ENCODE measurements at regions not wholly inside any gene's neighbourhood (a gene's known extent, or its start where the extent isn't known, plus 50 kb on each side); places are given as distances from the start of the nearest gene placed in this dataset.
"Not testable (repeated sequence)": the region's sequence is repeated elsewhere in the genome, so short reads cannot be mapped to it uniquely, and the experiment has no call there.

DNA sequence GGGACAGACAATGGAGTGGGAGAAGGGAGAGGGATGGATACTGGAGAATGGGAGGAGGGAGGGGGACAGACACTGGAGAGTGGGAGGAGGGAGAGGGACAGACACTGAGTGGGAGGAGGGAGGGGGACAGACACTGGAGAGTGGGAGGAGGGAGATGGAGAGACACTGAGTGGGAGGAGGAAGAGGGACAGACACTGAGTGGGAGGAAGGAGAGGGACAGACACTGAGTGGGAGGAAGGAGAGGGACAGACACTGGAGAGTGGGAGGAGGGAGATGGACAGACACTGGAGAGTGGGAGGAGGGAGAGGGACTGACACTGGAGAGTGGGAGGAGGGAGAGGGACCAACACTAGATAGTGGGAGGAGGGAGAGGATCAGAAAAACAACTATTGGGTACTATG lies 426.7 kb upstream of the PMFBP1 start:
- no peak for DNase-seq (ENCODE audit: low read depth in 2 of 3, low spot score in 2 of 3)

GRCh38 chr16:72597938-72598337 lies 426.0 kb upstream of the PMFBP1 start:
- DNase-seq (ENCODE audit: low read depth in 2 of 3, low spot score in 2 of 3), result no peak

DNA sequence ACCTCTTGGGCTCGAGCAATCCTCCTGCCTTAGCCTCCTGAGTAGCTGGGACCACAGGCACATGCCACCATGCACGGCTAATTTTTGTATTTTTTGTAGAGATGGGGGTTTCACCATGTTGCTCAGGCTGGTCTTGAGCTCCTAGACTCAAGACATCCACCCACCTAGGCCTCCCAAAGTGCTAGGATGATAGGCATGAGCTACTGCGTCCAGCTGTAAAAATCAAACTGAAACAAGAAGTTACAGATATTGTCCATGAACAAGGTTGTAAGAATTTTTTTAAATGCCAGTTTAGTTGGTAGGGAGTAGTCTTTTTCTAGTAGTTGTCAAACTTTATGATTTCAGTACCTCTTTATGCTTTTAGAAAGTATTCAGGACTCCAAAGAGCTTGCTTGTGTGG lies 424.4 kb upstream of the PMFBP1 start:
- no peak for DNase-seq (ENCODE audit: low read depth in 2 of 3, low spot score in 2 of 3)

- no peak for DNase-seq (ENCODE audit: low read depth in 2 of 3, low spot score in 2 of 3)
Measured at GRCh38 chr16:72590151-72590937, 418.4 kb upstream of the PMFBP1 start.

- DNase-seq (ENCODE audit: low read depth in 2 of 3, low spot score in 2 of 3), result no peak
Measured at GRCh38 chr16:72588551-72588950, 416.6 kb upstream of the PMFBP1 start.

DNA sequence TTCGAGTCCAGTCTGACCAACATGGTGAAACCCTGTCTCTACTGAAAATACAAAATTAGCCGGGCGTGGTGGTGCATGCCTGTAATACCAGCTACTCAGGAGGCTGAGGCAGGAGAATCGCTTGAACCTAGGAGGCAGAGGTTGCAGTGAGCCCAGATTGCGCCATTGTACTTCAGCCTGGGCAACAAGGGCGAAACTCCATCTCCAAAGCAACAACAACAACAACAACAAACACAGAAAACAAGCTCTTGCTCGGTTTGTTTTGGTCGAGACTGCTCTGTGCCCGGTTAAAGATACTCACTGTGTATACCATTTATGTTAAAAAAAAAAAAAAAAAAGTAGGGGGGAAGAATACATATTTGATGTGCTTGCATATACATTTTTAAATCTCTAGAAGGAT lies 406.1 kb upstream of the PMFBP1 start:
- DNase-seq (ENCODE audit: low read depth in 2 of 3, low spot score in 2 of 3), result not testable (repeated sequence)

GRCh38 chr16:72576189-72576588 lies 404.2 kb upstream of the PMFBP1 start:
- no peak for DNase-seq (ENCODE audit: low read depth in 2 of 3, low spot score in 2 of 3)

GRCh38 chr16:72569677-72570076 lies 397.7 kb upstream of the PMFBP1 start:
- DNase-seq (ENCODE audit: low read depth in 2 of 3, low spot score in 2 of 3), result no peak

GRCh38 chr16:72568502-72568901 lies 396.5 kb upstream of the PMFBP1 start:
- DNase-seq (ENCODE audit: low read depth in 2 of 3, low spot score in 2 of 3), result no peak

DNA sequence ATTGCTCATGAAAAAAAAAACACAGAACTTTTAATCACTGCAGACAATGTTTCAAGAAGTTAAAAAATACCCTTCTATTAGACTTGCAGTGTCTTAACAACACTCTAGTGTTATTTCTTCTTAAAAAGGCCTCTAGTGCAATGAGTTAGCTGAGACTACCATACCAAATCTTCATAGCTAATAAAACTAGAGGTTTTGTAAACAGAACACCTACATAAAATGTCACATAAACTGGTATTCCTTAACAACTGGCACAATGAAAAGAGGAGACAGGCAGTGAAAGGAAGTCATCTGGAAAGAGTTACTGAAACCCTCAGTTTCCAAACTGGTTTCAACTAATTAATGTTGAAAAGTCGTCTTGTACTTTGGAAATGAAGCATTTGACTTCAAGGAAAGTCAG lies 394.2 kb upstream of the PMFBP1 start:
- no peak for DNase-seq (ENCODE audit: low read depth in 2 of 3, low spot score in 2 of 3)

GRCh38 chr16:72565106-72565505 lies 393.2 kb upstream of the PMFBP1 start:
- no peak for DNase-seq (ENCODE audit: low read depth in 2 of 3, low spot score in 2 of 3)

GRCh38 chr16:72560617-72561016 lies 388.7 kb upstream of the PMFBP1 start:
- no peak for DNase-seq (ENCODE audit: low read depth in 2 of 3, low spot score in 2 of 3)

GRCh38 chr16:72558501-72558900 lies 386.5 kb upstream of the PMFBP1 start:
- DNase-seq (ENCODE audit: low read depth in 2 of 3, low spot score in 2 of 3), result no peak

GRCh38 chr16:72554935-72555334 lies 383.0 kb upstream of the PMFBP1 start:
- DNase-seq (ENCODE audit: low read depth in 2 of 3, low spot score in 2 of 3), result no peak

DNA sequence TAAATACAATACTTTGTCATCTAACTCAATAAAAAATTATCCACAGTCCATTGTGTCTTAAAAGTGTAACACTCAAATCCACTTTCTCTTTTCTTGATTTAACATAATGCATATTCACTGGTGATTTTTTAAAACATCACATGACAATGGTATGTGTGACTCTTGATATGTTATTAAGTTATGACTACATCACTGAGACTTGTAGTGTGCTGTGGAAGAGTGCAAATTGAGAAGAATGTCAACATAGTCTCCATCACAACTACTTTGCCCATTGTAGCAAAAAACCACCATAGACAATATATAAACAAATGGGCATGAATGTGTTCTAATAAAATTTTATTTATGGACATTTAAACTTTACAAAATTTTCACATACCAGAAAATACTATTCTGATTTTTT lies 380.7 kb upstream of the PMFBP1 start:
- no peak for DNase-seq (ENCODE audit: low read depth in 2 of 3, low spot score in 2 of 3)

DNA sequence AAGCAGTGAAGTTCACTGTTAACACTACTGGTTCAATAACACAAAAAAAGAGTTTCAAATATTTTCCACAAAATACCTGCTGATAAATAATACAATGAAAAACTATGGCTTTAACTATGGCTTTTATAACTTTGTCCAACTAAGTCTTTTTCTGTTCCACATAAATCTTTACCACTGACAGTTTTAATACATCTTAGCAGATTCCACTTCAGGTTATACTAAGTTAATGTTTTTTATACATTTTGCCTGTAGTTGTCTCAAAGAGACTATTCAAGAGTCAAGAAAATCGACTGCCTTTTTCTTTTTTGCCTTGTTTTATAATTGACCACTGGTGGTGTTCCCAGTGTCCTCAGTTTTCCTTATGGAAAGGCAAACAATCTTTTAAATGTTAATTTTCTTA lies 379.7 kb upstream of the PMFBP1 start:
- no peak for DNase-seq (ENCODE audit: low read depth in 2 of 3, low spot score in 2 of 3)

DNA sequence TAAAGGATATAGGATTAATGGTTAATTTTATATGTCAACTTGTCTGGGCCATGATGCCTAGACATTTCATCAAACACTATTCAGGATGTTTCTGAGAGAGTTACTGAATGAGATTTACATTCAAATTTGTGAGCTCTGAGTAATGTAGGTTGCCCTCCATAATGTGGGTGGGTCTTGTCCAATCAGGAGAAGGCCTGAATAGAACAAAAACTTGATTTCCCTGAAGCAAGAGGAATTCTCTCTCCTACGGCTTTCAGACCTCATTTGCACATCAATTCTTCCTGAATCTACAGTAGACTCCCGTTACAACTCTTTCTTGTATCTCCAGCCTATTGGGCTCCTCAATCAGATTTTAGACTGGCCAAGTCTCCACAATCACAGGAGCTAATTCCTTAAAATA lies 377.9 kb upstream of the PMFBP1 start:
- DNase-seq (ENCODE audit: low read depth in 2 of 3, low spot score in 2 of 3), result no peak

DNA sequence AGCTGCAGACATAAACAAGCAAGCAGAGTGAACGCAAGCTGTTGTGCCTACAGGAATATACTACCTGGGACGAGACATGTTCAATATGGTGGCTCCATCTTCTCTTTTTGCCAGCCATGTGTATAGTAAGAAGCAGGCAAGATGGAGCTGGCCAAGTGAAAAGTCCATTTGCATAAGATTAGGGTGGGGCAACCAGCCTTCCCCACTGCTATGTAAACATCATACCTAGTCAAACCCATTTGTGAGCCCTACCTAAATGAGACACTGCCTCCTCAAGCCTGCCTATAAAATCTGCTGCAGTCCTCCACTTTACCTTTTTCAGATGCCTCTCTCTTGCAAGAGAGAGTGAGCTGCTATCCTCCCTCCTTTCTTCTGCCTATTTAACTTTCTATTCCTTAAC lies 370.1 kb upstream of the PMFBP1 start:
- no peak for DNase-seq (ENCODE audit: low read depth in 2 of 3, low spot score in 2 of 3)

GRCh38 chr16:72537664-72538063 lies 365.7 kb upstream of the PMFBP1 start:
- no peak for DNase-seq (ENCODE audit: low read depth in 2 of 3, low spot score in 2 of 3)

- no peak for DNase-seq (ENCODE audit: low read depth in 2 of 3, low spot score in 2 of 3)
Measured at GRCh38 chr16:72536723-72537435, 364.9 kb upstream of the PMFBP1 start.

- DNase-seq (ENCODE audit: low read depth in 2 of 3, low spot score in 2 of 3), result no peak
Measured at GRCh38 chr16:72532906-72533410, 361.0 kb upstream of the PMFBP1 start.

- DNase-seq (ENCODE audit: low read depth in 2 of 3, low spot score in 2 of 3), result no peak
Measured at GRCh38 chr16:72530434-72530833, 358.5 kb upstream of the PMFBP1 start.

DNA sequence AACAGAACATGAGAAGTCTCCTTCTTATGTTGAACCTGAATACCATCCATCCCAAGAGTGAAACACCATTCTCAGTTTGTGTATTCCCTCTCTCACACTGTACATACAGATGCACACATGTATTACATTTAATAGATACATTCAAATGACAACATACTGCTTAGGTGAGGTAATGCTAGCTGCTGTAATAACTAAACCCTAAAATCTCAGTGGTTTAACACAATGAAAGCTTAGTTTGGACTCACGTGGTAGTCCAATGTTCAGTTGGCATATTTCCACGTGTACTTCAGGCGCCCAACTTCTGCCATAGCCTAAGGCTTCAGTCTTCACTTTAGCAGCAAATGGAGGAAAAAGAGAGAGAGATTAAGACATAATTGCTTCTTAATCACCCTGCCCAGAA lies 351.1 kb upstream of the PMFBP1 start:
- no peak for DNase-seq (ENCODE audit: low read depth in 2 of 3, low spot score in 2 of 3)
